Ishikawa (cell line): ENCODE measurements at regions not wholly inside any gene's neighbourhood (a gene's known extent, or its start where the extent isn't known, plus 50 kb on each side); places are given as distances from the start of the nearest gene placed in this dataset.

ENCODE experiments used
- CEBPB ChIP-seq: IDR thresholded peaks from 2 replicates; pipeline ENCODE4 v1.6.1; 2012
- RAD21 ChIP-seq: IDR thresholded peaks from 2 replicates; pipeline ENCODE4 v1.6.1; 2012; ENCODE audit warnings: low read depth
- TAF1 ChIP-seq: IDR thresholded peaks from 2 replicates; pipeline ENCODE4 v1.6.1; 2012; ENCODE audit warnings: low read depth, mild to moderate bottlenecking
- TEAD4 ChIP-seq: IDR thresholded peaks from 2 replicates; pipeline ENCODE4 v1.6.1; 2012
- YY1 ChIP-seq: IDR thresholded peaks from 2 replicates; pipeline ENCODE4 v1.6.1; 2012; ENCODE audit warnings: low read depth
- TF ChIP-seq, protein P1 (sequence below): IDR thresholded peaks from 2 replicates; pipeline ENCODE4 v1.6.1; 2012; ENCODE audit warnings: low read depth, mild to moderate bottlenecking

DNA sequence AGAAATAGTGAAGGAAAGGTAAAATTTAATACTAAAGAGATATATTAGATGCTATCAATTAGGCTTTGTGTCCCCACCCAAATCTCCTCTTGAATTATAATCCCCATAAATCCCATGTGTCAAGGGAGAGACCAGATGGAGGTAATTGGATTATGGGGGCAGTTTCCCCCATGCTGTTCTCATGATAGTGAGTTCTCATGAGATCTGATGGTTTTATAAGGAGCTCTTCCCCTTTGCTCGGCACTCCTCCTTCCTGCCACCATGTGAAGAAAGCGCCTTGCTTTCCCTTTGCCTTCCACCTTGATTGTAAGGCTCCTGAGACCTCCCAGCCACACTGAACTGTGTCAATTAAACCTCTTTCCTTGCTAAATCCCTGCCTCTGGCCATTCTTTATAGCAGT lies 697.0 kb upstream of the RGMB start:
- TF ChIP-seq TEAD4: no peak
- TF ChIP-seq, protein P1, sequence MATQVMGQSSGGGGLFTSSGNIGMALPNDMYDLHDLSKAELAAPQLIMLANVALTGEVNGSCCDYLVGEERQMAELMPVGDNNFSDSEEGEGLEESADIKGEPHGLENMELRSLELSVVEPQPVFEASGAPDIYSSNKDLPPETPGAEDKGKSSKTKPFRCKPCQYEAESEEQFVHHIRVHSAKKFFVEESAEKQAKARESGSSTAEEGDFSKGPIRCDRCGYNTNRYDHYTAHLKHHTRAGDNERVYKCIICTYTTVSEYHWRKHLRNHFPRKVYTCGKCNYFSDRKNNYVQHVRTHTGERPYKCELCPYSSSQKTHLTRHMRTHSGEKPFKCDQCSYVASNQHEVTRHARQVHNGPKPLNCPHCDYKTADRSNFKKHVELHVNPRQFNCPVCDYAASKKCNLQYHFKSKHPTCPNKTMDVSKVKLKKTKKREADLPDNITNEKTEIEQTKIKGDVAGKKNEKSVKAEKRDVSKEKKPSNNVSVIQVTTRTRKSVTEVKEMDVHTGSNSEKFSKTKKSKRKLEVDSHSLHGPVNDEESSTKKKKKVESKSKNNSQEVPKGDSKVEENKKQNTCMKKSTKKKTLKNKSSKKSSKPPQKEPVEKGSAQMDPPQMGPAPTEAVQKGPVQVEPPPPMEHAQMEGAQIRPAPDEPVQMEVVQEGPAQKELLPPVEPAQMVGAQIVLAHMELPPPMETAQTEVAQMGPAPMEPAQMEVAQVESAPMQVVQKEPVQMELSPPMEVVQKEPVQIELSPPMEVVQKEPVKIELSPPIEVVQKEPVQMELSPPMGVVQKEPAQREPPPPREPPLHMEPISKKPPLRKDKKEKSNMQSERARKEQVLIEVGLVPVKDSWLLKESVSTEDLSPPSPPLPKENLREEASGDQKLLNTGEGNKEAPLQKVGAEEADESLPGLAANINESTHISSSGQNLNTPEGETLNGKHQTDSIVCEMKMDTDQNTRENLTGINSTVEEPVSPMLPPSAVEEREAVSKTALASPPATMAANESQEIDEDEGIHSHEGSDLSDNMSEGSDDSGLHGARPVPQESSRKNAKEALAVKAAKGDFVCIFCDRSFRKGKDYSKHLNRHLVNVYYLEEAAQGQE: no peak
- no peak for TF ChIP-seq TAF1
- TF ChIP-seq CEBPB: no peak
- no peak for TF ChIP-seq RAD21
- TF ChIP-seq YY1: no peak
